Gastroesophageal sphincter (tissue), 3 donors: ENCODE measurements at regions not wholly inside any gene's neighbourhood (a gene's known extent, or its start where the extent isn't known, plus 50 kb on each side); places are given as distances from the start of the nearest gene placed in this dataset.
"Not testable (repeated sequence)": the region's sequence is repeated elsewhere in the genome, so short reads cannot be mapped to it uniquely, and the experiment has no call there.

Experiments used
- POLR2A ChIP-seq, 2 donors: fragments of 450-650 bp; IDR thresholded peaks; one replicate each; pipeline ENCODE4 v1.6.1; 2017; ENCODE audit warnings: antibody characterized with exemption in 2 of 2, mild to moderate bottlenecking in 2 of 2, moderate library complexity in 1 of 2
- TF ChIP-seq, protein P1 (sequence below), 4 experiments: fragments of 200-600 bp in 2 of 4; fragments of 450-650 bp in 2 of 4; sonication (generic) in 1 of 4; IDR thresholded peaks; one replicate each; pipeline ENCODE4 v1.5.1; 2017 to 2019; ENCODE audit warnings: antibody characterized with exemption in 4 of 4, mild to moderate bottlenecking in 2 of 4, moderate library complexity in 2 of 4

DNA sequence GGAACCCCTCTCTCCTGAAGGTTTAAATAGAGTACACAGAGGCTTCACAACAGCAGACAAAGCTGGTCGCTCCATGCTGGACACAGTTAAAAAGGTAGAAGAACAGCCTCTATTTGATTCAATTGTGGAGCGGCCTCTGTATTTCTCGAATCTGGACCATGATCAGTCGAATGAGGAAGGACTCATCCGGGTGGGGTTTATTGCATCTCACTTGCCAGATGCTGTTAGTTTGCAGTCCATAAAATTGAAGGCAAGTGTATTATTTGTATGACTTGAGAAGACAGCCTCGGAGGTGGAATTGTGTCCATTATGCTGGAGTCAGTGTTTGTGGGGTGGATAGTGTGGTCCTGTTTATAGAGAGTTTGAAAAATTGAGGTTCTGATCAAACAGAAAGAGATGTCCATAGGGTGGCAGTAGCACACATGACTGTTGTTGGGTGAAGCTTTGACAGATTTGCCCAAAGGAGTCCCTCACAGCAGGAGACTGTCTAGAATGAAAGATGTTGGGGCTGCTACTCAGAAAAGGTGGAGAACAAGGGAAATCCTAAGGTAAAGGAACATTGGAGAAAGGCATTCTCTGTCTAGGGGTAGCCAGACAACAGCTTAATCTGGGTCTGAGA lies 545.5 kb downstream of the RPIA start:
- TF ChIP-seq, protein P1, sequence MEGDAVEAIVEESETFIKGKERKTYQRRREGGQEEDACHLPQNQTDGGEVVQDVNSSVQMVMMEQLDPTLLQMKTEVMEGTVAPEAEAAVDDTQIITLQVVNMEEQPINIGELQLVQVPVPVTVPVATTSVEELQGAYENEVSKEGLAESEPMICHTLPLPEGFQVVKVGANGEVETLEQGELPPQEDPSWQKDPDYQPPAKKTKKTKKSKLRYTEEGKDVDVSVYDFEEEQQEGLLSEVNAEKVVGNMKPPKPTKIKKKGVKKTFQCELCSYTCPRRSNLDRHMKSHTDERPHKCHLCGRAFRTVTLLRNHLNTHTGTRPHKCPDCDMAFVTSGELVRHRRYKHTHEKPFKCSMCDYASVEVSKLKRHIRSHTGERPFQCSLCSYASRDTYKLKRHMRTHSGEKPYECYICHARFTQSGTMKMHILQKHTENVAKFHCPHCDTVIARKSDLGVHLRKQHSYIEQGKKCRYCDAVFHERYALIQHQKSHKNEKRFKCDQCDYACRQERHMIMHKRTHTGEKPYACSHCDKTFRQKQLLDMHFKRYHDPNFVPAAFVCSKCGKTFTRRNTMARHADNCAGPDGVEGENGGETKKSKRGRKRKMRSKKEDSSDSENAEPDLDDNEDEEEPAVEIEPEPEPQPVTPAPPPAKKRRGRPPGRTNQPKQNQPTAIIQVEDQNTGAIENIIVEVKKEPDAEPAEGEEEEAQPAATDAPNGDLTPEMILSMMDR (IDR thresholded peaks at IDR 0.05) = not testable (repeated sequence)
- not testable (repeated sequence) for TF ChIP-seq POLR2A (IDR thresholded peaks at IDR 0.05)
